GM13977 (cell line): ENCODE measurements at regions not wholly inside any gene's neighbourhood (a gene's known extent, or its start where the extent isn't known, plus 50 kb on each side); places are given as distances from the start of the nearest gene placed in this dataset.

Experiments used
- DNase-seq: peaks from one replicate; pipeline ENCODE4 v3.0.0; 2012; ENCODE audit warnings: low spot score
- in situ Hi-C: fragments of 300-500 bp; cut with MboI; formaldehyde crosslinking; loops from one replicate; pipeline ENCODE4 v1.12.0; 2022; ENCODE audit warnings: low sequenced_read_pairs, low pct_unique_long_range_greater_than_20kb, mixed read lengths, inconsistent platforms; ENCODE audit not compliant: unreplicated experiment
- TF ChIP-seq, protein P1 (sequence below): IDR thresholded peaks from 2 replicates; pipeline ENCODE4 v1.5.1; 2012; ENCODE audit warnings: mild to moderate bottlenecking, control low read depth; ENCODE audit not compliant: insufficient read depth; ENCODE audit errors: extremely low read depth, missing control alignments

DNA sequence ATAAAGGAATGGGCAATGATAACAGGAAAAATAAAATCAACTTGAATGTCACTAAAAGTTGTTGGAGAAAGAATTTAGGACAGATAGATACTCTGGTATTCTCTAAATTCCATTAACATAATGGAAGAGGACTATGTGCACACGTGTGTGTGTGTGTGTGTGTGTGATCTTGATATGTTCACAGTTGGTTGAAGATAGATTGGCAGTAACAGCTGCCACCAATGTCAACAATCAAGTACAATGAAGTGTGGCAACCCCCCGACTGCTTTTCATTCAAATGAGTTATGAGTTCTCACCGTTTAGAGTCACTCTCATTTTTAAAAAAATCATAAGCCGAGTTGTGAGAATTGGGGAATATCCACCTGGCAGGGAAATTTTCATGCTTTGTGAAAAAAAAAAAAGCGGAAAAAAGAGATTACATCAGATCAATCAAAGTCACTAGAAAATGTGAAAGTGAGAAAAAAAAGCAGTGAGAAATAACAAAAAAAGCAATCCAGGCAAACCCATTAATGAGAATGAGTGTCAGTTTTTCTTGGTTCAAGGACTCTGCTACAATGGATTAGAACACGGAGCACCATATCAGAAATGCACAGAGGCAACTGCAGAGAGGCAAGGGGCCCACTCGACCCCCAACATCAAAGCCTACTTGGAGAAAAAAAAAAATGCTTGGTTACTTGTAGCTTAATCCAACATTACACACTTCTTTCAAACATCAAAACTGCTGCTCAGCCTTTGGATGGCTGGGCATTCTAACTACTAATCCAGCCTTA, 414.9 kb upstream of the PITX2 start:
- in situ Hi-C loops, result no loop called here
- TF ChIP-seq, protein P1, sequence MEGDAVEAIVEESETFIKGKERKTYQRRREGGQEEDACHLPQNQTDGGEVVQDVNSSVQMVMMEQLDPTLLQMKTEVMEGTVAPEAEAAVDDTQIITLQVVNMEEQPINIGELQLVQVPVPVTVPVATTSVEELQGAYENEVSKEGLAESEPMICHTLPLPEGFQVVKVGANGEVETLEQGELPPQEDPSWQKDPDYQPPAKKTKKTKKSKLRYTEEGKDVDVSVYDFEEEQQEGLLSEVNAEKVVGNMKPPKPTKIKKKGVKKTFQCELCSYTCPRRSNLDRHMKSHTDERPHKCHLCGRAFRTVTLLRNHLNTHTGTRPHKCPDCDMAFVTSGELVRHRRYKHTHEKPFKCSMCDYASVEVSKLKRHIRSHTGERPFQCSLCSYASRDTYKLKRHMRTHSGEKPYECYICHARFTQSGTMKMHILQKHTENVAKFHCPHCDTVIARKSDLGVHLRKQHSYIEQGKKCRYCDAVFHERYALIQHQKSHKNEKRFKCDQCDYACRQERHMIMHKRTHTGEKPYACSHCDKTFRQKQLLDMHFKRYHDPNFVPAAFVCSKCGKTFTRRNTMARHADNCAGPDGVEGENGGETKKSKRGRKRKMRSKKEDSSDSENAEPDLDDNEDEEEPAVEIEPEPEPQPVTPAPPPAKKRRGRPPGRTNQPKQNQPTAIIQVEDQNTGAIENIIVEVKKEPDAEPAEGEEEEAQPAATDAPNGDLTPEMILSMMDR, result no peak
- DNase-seq, result no peak

DNA sequence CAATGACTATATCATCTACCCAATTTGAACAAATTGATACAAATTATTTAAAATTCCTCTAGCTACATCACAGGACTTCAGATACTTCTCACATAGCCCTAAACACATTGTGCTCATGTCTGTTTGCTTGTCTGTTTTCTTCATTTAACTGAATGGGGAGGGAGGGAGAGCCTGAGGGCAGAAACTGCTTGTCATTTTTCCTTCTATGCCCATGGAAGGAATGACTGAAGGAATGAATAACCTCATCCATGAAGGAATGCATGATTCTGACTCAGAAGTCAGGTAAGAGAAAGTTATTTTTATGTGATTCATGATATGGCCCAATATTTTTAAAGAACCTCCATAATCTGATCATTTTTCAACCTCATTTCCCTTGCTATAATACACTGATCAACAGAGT, 418.0 kb upstream of the PITX2 start:
- TF ChIP-seq, protein P1, result no peak
- in situ Hi-C loops, result no loop called here
- no peak for DNase-seq

DNA sequence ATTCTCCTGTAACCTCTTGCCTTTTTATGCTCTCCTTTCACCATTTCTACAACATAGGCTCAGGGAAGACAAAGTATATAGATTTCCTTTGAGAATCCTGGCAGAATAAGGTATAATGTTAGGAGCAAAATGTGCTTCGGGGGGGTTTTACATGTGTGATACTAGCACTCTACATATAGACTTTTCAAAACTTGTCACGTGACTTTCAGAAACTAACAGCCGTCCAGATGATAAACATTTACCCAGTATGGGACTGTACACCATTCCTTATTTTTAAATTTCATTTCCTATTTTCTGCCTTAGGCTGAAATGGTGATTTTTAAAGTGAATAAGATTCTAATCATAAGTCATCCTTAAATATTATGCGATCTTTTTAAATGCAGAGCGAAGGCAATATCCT, 420.4 kb upstream of the PITX2 start:
- TF ChIP-seq, protein P1, result no peak
- no peak for DNase-seq
- in situ Hi-C loops, result no loop called here

DNA sequence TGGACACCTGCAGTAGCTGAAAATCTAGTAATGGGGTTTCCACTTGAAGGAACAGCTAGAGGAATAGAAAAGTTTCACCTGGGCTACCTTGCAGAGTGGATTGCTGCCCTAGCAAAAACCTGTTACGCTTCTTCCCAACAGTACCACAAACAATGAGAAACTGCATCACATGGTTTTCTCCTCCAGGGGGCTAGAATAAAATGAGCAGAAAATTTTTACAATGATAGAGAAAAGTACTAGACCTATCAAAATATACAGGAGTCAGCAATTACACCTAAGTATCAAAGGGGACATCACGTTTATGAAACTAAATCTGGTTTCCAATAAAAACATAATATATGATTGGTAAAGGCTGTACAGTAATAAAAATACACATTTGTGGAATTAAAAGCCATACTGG, 423.1 kb upstream of the PITX2 start:
- in situ Hi-C loops, result no loop called here
- TF ChIP-seq, protein P1, result no peak
- DNase-seq, result no peak

DNA sequence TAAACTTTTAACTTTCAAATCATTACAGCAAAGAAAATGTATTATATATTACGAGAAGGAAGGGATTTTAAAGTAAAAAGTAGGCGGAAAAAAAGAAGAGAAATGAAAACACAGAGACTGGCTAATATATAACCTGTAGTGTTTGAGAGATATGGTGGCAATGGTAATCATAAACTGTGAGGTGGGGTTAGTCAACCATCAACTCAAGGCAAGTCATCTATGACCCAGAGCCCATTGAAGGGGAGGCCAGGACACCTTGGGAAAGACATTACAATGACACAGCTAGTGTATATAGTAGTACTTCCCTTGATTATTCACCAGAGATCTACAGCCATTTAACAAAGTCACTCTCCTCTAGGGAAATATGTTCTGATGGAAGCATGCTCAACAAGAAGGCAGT, 423.9 kb upstream of the PITX2 start:
- in situ Hi-C loops, result no loop called here
- TF ChIP-seq, protein P1, result no peak
- no peak for DNase-seq

DNA sequence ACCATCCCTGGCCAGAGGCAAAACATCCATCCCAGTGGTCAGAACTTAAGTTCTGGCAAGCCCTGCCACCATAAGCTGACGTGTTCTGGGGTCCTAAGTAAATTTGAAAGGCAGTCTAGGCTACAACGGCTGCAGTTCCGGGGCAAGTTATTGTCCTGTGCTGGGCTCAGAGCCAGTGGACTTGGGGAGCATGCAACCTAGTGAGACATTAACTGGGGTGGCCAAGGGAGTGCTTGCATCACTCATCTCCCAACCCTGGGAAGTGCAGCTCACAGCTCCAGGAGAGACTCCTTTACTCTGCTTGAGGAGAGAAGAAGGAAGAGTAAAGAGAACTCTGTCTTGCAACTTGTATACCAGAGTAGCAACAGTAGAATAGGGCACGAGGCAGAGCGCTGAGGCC, 425.4 kb upstream of the PITX2 start:
- DNase-seq, result no peak
- TF ChIP-seq, protein P1, result no peak
- in situ Hi-C loops, result no loop called here
